ACC112 (cell line): ENCODE measurements at regions not wholly inside any gene's neighbourhood (a gene's known extent, or its start where the extent isn't known, plus 50 kb on each side); places are given as distances from the start of the nearest gene placed in this dataset.

ENCODE experiments used
- H2AFZ ChIP-seq: fragments of 200-600 bp; sonication (generic); one replicate; pipeline ENCODE4 v1.6.0; 2017; ENCODE audit warnings: antibody characterized with exemption, low read length; ENCODE audit not compliant: unreplicated experiment
- H3K27ac ChIP-seq: fragments of 200-600 bp; sonication (generic); 2 replicates; pipeline ENCODE4 v1.5.1; 2014; ENCODE audit warnings: low read depth, mild to moderate bottlenecking, antibody characterized with exemption, low read length, moderate library complexity
- H3K27me3 ChIP-seq: fragments of 200-600 bp; sonication (generic); 2 replicates; pipeline ENCODE4 v1.6.1; 2014; ENCODE audit warnings: mild to moderate bottlenecking, antibody characterized with exemption, low read length, moderate library complexity, mixed read lengths; ENCODE audit not compliant: insufficient read depth
- H3K36me3 ChIP-seq: fragments of 200-600 bp; sonication (generic); 2 replicates; pipeline ENCODE4 v1.6.1; 2016; ENCODE audit warnings: mild to moderate bottlenecking, antibody characterized with exemption, low read length, moderate library complexity, mixed read lengths; ENCODE audit not compliant: insufficient read depth
- H3K4me1 ChIP-seq: fragments of 200-600 bp; sonication (generic); one replicate; pipeline ENCODE4 v1.6.1; 2016; ENCODE audit warnings: low read length, mixed read lengths; ENCODE audit not compliant: insufficient read depth, unreplicated experiment, control insufficient read depth
- H3K4me3 ChIP-seq: fragments of 200-600 bp; sonication (generic); 2 replicates; pipeline ENCODE4 v1.5.1; 2014; ENCODE audit warnings: mild to moderate bottlenecking, low read depth, low read length
- H3K79me2 ChIP-seq: fragments of 200-600 bp; sonication (generic); one replicate; pipeline ENCODE4 v1.6.0; 2016; ENCODE audit warnings: low read length; ENCODE audit not compliant: control insufficient read depth, unreplicated experiment, insufficient read depth

- Histone ChIP-seq H3K4me1 (peaks cover 19% of the 10 kb centered on the region), H3K27ac (no peak overlapping the region), H3K79me2 (peaks cover 20% of the 10 kb centered on the region), H2AFZ (no peak overlapping the region), H3K36me3 (no peaks in the 10 kb centered on the region), H3K27me3 (no peaks in the 10 kb centered on the region), H3K4me3 (no peak overlapping the region)
These were observed 398.7 kb downstream of the SOX9 start for GRCh38 chr17:72519598-72519936.

GRCh38 chr17:72520665-72521303, 400.0 kb downstream of the SOX9 start:
- Histone ChIP-seq H3K27me3 (no peaks in the 10 kb centered on the region), H3K4me3 (no peak overlapping the region), H3K4me1 (peaks cover 7% of the 10 kb centered on the region), H3K79me2 (peaks cover 16% of the 10 kb centered on the region), H3K36me3 (no peaks in the 10 kb centered on the region), H2AFZ (no peak overlapping the region), H3K27ac (no peak overlapping the region)

DNA sequence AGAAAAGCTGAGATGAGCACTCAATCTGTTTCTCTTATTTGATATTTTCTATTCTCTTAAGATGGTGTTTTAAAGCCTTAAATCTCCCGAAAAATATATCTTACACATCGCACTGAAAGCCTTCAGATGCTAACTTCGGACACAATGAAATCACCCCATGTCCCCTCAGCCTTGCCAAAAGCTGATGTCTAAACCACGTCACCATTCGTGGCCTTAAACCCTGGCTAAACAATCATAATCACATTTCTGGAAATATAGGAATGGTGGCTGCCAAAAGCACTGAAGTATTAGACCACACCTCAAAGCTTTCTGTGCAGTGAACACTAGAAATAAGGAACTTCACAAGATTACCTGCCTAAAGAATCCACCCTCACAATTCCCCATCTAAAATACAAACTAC, 402.7 kb downstream of the SOX9 start:
- no peaks in the 10 kb centered on the region for H3K27me3 ChIP-seq
- H3K36me3 ChIP-seq, result no peaks in the 10 kb centered on the region
- H3K4me3 ChIP-seq, result no peak overlapping the region
- no peaks in the 10 kb centered on the region for H3K4me1 ChIP-seq
- H3K27ac ChIP-seq, result no peak overlapping the region
- H2AFZ ChIP-seq, result no peak overlapping the region
- peaks cover 10% of the 10 kb centered on the region for H3K79me2 ChIP-seq

- H3K27ac ChIP-seq, result no peak overlapping the region
- no peaks in the 10 kb centered on the region for H3K27me3 ChIP-seq
- no peaks in the 10 kb centered on the region for H3K4me1 ChIP-seq
- H3K36me3 ChIP-seq, result no peaks in the 10 kb centered on the region
- no peak overlapping the region for H2AFZ ChIP-seq
- H3K79me2 ChIP-seq, result peaks cover 7% of the 10 kb centered on the region
- H3K4me3 ChIP-seq, result no peak overlapping the region
These were observed 404.6 kb downstream of the SOX9 start for GRCh38 chr17:72525225-72526015.

DNA sequence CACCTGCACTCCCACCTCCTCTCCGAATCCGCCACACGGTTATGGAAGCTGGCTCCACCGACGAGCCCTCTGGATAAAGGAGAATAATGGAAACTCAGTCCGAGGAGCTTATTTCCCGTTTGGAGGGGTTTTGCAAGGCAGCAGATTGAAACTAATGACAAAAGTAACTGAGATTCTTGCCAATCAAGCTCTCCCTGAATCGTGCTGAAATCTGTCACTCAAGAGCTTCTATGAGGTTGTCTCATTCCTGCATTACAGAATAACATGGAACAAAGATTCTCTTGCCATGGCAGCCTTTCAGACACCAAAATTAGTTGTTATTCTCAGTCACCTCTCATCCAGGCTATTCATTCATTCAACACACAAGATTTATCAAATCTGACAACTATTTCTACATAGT, 405.9 kb downstream of the SOX9 start:
- Histone ChIP-seq H3K4me3 (no peak overlapping the region), H3K4me1 (no peaks in the 10 kb centered on the region), H3K79me2 (peaks cover 6% of the 10 kb centered on the region), H3K36me3 (no peaks in the 10 kb centered on the region), H3K27ac (no peak overlapping the region), H3K27me3 (no peaks in the 10 kb centered on the region), H2AFZ (no peak overlapping the region)

DNA sequence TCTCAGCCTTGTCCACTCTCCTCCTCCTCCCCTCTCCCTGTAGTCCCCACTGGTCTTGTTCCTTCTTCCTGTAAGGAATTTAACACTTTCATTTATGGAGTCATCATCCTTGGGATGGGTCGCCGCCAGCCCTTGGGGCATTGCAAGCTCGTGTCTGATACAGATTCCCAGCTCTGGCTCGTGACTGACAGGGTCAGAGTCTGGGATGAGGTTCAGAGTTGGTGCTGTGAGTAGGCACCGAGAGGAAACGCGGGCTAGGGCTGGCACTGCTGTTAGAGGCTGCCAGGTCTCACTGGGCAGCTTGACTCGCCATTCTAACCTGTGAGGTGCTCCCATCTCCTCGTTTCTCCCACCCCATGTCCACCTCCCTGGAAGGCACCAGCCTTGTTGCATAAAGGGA, 407.0 kb downstream of the SOX9 start:
- Histone ChIP-seq H3K4me3 (no peak overlapping the region), H3K79me2 (peaks cover 6% of the 10 kb centered on the region), H3K4me1 (no peaks in the 10 kb centered on the region), H3K36me3 (no peaks in the 10 kb centered on the region), H2AFZ (no peak overlapping the region), H3K27ac (no peak overlapping the region), H3K27me3 (no peaks in the 10 kb centered on the region)

GRCh38 chr17:72528683-72529082, 407.9 kb downstream of the SOX9 start:
- no peaks in the 10 kb centered on the region for H3K27me3 ChIP-seq
- H3K36me3 ChIP-seq, result no peaks in the 10 kb centered on the region
- H3K4me1 ChIP-seq, result no peaks in the 10 kb centered on the region
- no peak overlapping the region for H3K27ac ChIP-seq
- H3K4me3 ChIP-seq, result no peak overlapping the region
- peaks cover 4% of the 10 kb centered on the region for H3K79me2 ChIP-seq
- no peak overlapping the region for H2AFZ ChIP-seq

DNA sequence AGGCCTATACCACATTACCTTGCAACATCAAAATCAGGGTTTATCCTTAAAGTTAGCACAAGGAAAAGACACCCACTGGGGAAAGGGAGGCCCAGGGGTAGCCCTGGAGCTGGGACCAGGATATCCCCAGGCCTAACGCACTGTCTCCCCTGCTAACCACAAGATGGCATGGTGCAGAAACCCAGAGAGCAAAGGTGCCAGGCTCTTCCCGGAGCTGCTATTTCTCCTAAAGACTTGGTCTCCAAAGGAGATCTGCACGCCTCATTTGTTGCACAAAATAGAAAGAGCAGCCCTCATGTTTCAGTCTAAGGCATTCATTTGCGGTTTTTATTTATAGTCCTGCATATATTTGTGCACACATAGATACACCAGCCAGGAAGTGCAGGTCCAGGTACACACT, 408.6 kb downstream of the SOX9 start:
- H3K4me3 ChIP-seq, result no peak overlapping the region
- H3K27ac ChIP-seq, result no peak overlapping the region
- H2AFZ ChIP-seq, result no peak overlapping the region
- peaks cover 4% of the 10 kb centered on the region for H3K79me2 ChIP-seq
- H3K4me1 ChIP-seq, result no peaks in the 10 kb centered on the region
- no peaks in the 10 kb centered on the region for H3K36me3 ChIP-seq
- H3K27me3 ChIP-seq, result no peaks in the 10 kb centered on the region

- H3K79me2 ChIP-seq, result peaks cover 4% of the 10 kb centered on the region
These were observed 409.6 kb downstream of the SOX9 start for GRCh38 chr17:72530454-72530853.

DNA sequence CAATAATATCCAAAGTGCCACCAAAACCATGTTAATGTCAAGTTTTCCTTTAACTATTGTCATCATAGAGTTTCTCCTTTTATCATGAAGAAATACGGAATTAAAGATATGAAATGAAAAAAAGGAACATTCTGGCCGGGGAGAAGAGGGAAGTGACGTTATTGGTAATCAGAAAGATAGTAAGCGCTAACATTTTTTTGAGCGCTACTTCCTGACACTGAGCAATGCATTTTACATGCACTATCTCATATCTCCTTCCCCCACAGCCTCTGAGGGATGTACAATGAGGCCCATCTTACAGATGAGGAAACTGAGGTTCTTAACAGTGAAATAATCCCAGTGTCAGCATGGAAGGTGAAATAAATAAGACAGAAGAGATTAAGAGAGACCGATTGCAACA, 410.9 kb downstream of the SOX9 start:
- peaks cover 4% of the 10 kb centered on the region for H3K79me2 ChIP-seq
- H2AFZ ChIP-seq, result no peak overlapping the region
- no peaks in the 10 kb centered on the region for H3K36me3 ChIP-seq
- H3K4me3 ChIP-seq, result no peak overlapping the region
- H3K4me1 ChIP-seq, result no peaks in the 10 kb centered on the region
- H3K27me3 ChIP-seq, result no peaks in the 10 kb centered on the region
- H3K27ac ChIP-seq, result no peak overlapping the region

More at GRCh38 chr17:72530454-72530853, 409.6 kb downstream of the SOX9 start:
- Histone ChIP-seq H3K27ac (no peak overlapping the region), H3K27me3 (no peaks in the 10 kb centered on the region), H3K4me1 (no peaks in the 10 kb centered on the region), H3K4me3 (no peak overlapping the region), H3K36me3 (no peaks in the 10 kb centered on the region), H2AFZ (no peak overlapping the region)

DNA sequence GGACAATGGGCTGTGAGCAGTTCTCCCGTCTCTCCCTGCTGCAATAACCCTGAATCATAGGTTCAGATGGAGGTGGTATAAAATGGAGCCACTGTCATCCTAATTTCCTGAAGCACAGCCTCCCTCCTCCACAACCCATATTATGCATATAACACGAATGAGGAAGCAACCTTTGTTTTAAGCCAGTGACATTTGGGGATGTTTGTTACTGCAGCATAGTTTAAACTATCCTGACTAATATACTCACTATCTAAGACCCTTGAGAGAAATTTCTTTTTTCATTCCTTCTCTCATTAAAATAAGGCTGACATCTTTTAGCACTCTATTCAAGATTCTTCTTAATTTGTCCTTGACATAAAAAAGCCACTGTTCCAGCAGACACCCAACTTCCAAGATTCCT, 413.4 kb downstream of the SOX9 start:
- Histone ChIP-seq H3K4me3 (no peak overlapping the region), H3K4me1 (no peaks in the 10 kb centered on the region), H3K27ac (no peak overlapping the region), H3K27me3 (no peaks in the 10 kb centered on the region), H3K79me2 (peaks cover 16% of the 10 kb centered on the region), H2AFZ (no peak overlapping the region), H3K36me3 (no peaks in the 10 kb centered on the region)
